ENCODE measurements at regions not wholly inside any gene's neighbourhood (a gene's known extent, or its start where the extent isn't known, plus 50 kb on each side); places are given as distances from the start of the nearest gene placed in this dataset.

- TF ChIP-seq REST (IDR thresholded peaks at IDR 0.05; ENCODE audit: insufficient read depth in 1 of 2, low read depth in 2 of 2, low read length in 2 of 2), result no peak
- TF ChIP-seq FOXP2 (optimal IDR thresholded peaks at IDR 0.05; ENCODE audit: borderline replicate concordance, extremely low read depth, extremely low read length, insufficient read depth), result no peak
- no peak for TF ChIP-seq SIN3A (IDR thresholded peaks at IDR 0.05; ENCODE audit: borderline replicate concordance, insufficient read depth, low read length)
- TF ChIP-seq POLR2AphosphoS5 (IDR thresholded peaks at IDR 0.05; ENCODE audit: low read depth, low read length), result no peak
- TF ChIP-seq TAF1 (IDR thresholded peaks at IDR 0.05; ENCODE audit: borderline replicate concordance, insufficient read depth, low read length), result no peak
These were observed 93.3 kb downstream of the CTAGE1 start for GRCh38 chr18:22324191-22325131.

- TF ChIP-seq POLR2AphosphoS5 (IDR thresholded peaks at IDR 0.05; ENCODE audit: low read depth, low read length) (no peak), TAF1 (IDR thresholded peaks at IDR 0.05; ENCODE audit: borderline replicate concordance, insufficient read depth, low read length) (no peak), FOXP2 (optimal IDR thresholded peaks at IDR 0.05; ENCODE audit: borderline replicate concordance, extremely low read depth, extremely low read length, insufficient read depth) (no peak), REST (IDR thresholded peaks at IDR 0.05; ENCODE audit: insufficient read depth in 1 of 2, low read depth in 2 of 2, low read length in 2 of 2) (no peak)
These were observed 95.4 kb downstream of the CTAGE1 start for GRCh38 chr18:22322243-22322691.

- TF ChIP-seq POLR2AphosphoS5 (IDR thresholded peaks at IDR 0.05; ENCODE audit: low read depth, low read length), result no peak
- no peak for TF ChIP-seq SIN3A (IDR thresholded peaks at IDR 0.05; ENCODE audit: borderline replicate concordance, insufficient read depth, low read length)
- no peak for TF ChIP-seq TAF1 (IDR thresholded peaks at IDR 0.05; ENCODE audit: borderline replicate concordance, insufficient read depth, low read length)
- no peak for TF ChIP-seq FOXP2 (optimal IDR thresholded peaks at IDR 0.05; ENCODE audit: borderline replicate concordance, extremely low read depth, extremely low read length, insufficient read depth)
- no peak for TF ChIP-seq REST (IDR thresholded peaks at IDR 0.05; ENCODE audit: insufficient read depth in 1 of 2, low read depth in 2 of 2, low read length in 2 of 2)
These were observed 96.9 kb downstream of the CTAGE1 start for GRCh38 chr18:22320771-22321170.

- TF ChIP-seq TAF1 (IDR thresholded peaks at IDR 0.05; ENCODE audit: borderline replicate concordance, insufficient read depth, low read length), result no peak
- TF ChIP-seq FOXP2 (optimal IDR thresholded peaks at IDR 0.05; ENCODE audit: borderline replicate concordance, extremely low read depth, extremely low read length, insufficient read depth), result no peak
- TF ChIP-seq SIN3A (IDR thresholded peaks at IDR 0.05; ENCODE audit: borderline replicate concordance, insufficient read depth, low read length), result no peak
- no peak for TF ChIP-seq POLR2AphosphoS5 (IDR thresholded peaks at IDR 0.05; ENCODE audit: low read depth, low read length)
- TF ChIP-seq REST (IDR thresholded peaks at IDR 0.05; ENCODE audit: insufficient read depth in 1 of 2, low read depth in 2 of 2, low read length in 2 of 2), result no peak
These were observed 97.6 kb downstream of the CTAGE1 start for GRCh38 chr18:22320155-22320554.
